Peyer's patch (tissue), 4 donors: ENCODE measurements at regions not wholly inside any gene's neighbourhood (a gene's known extent, or its start where the extent isn't known, plus 50 kb on each side); places are given as distances from the start of the nearest gene placed in this dataset.
"Not testable (repeated sequence)": the region's sequence is repeated elsewhere in the genome, so short reads cannot be mapped to it uniquely, and the experiment has no call there.

Source experiments
- POLR2A ChIP-seq, 2 donors: fragments of 450-650 bp; IDR thresholded peaks; one replicate each; pipeline ENCODE4 v1.5.1; 2017; ENCODE audit warnings: antibody characterized with exemption in 2 of 2, mild to moderate bottlenecking in 2 of 2, moderate library complexity in 2 of 2
- TF ChIP-seq, protein P1 (sequence below), 6 experiments: fragments of 450-650 bp in 4 of 6; fragments of 200-600 bp in 2 of 6; sonication (generic) in 1 of 6; IDR thresholded peaks; one replicate each; pipeline ENCODE4 v1.5.1; 2017 to 2019; ENCODE audit warnings: antibody characterized with exemption in 6 of 6, mild to moderate bottlenecking in 3 of 6, moderate library complexity in 1 of 6

DNA sequence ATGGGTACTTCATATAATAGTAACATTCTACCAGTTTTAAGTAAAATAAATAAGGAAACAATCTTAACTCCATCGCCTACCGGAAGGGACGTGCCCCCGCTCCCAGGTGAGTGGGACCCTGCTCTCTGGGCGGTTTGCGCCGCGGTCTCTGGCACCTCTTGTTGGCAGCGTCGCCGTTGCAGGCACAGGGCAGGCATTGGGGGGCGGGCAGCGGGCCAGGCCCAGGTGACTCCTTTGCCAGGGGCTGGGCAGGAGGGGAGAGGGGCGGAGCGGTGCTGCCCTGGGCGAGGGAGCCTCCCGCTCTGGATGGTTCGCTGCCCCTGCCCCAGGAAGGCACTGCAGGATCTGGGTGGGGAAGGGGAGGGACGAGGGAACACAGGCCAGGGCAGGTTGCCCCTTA lies 55.6 kb upstream of the GPR39 start:
- TF ChIP-seq, protein P1, sequence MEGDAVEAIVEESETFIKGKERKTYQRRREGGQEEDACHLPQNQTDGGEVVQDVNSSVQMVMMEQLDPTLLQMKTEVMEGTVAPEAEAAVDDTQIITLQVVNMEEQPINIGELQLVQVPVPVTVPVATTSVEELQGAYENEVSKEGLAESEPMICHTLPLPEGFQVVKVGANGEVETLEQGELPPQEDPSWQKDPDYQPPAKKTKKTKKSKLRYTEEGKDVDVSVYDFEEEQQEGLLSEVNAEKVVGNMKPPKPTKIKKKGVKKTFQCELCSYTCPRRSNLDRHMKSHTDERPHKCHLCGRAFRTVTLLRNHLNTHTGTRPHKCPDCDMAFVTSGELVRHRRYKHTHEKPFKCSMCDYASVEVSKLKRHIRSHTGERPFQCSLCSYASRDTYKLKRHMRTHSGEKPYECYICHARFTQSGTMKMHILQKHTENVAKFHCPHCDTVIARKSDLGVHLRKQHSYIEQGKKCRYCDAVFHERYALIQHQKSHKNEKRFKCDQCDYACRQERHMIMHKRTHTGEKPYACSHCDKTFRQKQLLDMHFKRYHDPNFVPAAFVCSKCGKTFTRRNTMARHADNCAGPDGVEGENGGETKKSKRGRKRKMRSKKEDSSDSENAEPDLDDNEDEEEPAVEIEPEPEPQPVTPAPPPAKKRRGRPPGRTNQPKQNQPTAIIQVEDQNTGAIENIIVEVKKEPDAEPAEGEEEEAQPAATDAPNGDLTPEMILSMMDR (IDR thresholded peaks at IDR 0.05): not testable (repeated sequence)
- TF ChIP-seq POLR2A (IDR thresholded peaks at IDR 0.05): not testable (repeated sequence)
